ENCODE measurements at regions not wholly inside any gene's neighbourhood (a gene's known extent, or its start where the extent isn't known, plus 50 kb on each side); places are given as distances from the start of the nearest gene placed in this dataset.

DNA sequence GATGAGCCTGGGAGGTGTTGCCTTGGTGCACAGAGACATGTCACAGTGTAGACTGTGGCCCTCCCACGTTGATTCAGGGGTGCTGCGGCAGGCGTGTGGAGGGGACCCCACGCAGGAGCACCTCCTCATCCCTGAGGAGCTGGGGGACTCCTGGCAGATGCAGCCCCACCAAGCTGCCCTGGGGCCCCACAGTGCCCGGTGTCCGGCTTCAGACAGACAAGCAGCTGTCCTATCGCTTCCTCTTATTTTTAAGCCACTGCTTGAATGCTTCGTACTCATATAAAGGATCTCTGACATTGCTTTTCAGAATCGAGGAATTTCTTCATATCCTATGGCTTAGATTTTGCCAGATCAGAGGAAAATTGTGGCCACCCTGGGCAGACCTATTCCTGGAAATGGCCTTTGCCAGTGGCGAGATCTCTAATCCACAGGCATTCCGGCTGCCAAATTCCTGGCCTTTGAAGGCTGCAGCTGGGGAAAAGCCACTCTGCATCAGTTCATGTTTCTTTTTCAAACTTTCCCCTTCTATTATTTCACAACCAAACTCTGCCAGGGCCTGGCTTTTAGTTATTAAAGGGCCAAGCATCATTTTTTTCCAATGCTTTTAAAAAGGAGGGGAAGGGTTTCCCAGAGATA lies 337.0 kb downstream of the THBS2 start:
- H3K9me3 Mint-ChIP-seq: no peaks in the 10 kb centered on the region
- Histone ChIP-seq H3K27ac (ENCODE audit: low read depth in 1 of 2, low read length in 2 of 2) (no peak overlapping the region), H3K4me1 (ENCODE audit: insufficient read depth, low read length) (no peaks in the 10 kb centered on the region), H3K4me3 (ENCODE audit: low read length) (no peak overlapping the region), H3K36me3 (ENCODE audit: insufficient read depth, low read length) (no peaks in the 10 kb centered on the region), H3K9me3 (ENCODE audit: control insufficient read depth in 1 of 2, insufficient read depth in 1 of 2, low read length in 2 of 2) (no peaks in the 10 kb centered on the region), H3K27me3 (ENCODE audit: control insufficient read depth in 1 of 2, insufficient read depth in 2 of 2, low read length in 2 of 2) (no peaks in the 10 kb centered on the region)
- no peaks in the 10 kb centered on the region for H3K36me3 Mint-ChIP-seq (ENCODE audit: low read depth)
- no peak overlapping the region for H3K27ac Mint-ChIP-seq
- POLR2A ChIA-PET: no interaction called here
- intact Hi-C loops (cut with DNase I, micrococcal nuclease): no loop called here
- H3K4me1 Mint-ChIP-seq (ENCODE audit: low read depth): no peaks in the 10 kb centered on the region
- ATAC-seq (ENCODE audit: poor library complexity) (no peak), DNase-seq (no peak)
- CTCF ChIA-PET: no interaction called here
- H3K27me3 Mint-ChIP-seq: no peaks in the 10 kb centered on the region
- TF ChIP-seq, protein P1, sequence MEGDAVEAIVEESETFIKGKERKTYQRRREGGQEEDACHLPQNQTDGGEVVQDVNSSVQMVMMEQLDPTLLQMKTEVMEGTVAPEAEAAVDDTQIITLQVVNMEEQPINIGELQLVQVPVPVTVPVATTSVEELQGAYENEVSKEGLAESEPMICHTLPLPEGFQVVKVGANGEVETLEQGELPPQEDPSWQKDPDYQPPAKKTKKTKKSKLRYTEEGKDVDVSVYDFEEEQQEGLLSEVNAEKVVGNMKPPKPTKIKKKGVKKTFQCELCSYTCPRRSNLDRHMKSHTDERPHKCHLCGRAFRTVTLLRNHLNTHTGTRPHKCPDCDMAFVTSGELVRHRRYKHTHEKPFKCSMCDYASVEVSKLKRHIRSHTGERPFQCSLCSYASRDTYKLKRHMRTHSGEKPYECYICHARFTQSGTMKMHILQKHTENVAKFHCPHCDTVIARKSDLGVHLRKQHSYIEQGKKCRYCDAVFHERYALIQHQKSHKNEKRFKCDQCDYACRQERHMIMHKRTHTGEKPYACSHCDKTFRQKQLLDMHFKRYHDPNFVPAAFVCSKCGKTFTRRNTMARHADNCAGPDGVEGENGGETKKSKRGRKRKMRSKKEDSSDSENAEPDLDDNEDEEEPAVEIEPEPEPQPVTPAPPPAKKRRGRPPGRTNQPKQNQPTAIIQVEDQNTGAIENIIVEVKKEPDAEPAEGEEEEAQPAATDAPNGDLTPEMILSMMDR (IDR thresholded peaks at IDR 0.05): no peak
- H3K4me3 Mint-ChIP-seq: no peak overlapping the region

DNA sequence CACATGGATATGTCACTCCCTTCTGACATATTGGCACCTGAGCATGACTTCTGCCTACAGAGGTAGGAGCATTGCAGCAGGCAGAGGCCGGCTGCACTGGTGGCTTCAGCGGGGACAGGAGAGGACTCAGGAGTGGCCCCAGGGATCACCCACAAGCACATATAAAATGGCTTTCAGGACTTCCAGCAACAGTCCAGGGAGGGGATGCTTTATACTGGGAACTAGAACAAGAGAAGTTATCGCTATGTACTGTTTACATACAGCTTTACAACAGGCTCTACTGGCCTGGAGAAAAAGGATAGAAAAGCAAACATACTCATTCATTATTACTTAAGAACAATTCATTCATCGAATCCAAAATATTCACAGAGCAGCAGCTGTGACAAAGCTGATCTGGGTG lies 337.8 kb downstream of the THBS2 start:
- no peaks in the 10 kb centered on the region for H3K36me3 ChIP-seq (ENCODE audit: insufficient read depth, low read length)
- ChIA-PET CTCF (no interaction called here), POLR2A (no interaction called here)
- no peaks in the 10 kb centered on the region for H3K27me3 ChIP-seq (ENCODE audit: control insufficient read depth in 1 of 2, insufficient read depth in 2 of 2, low read length in 2 of 2)
- H3K4me3 Mint-ChIP-seq: no peak overlapping the region
- H3K4me1 ChIP-seq (ENCODE audit: insufficient read depth, low read length): no peaks in the 10 kb centered on the region
- H3K4me1 Mint-ChIP-seq (ENCODE audit: low read depth): no peaks in the 10 kb centered on the region
- ATAC-seq (ENCODE audit: poor library complexity) (no peak), DNase-seq (no peak)
- no peak overlapping the region for H3K27ac Mint-ChIP-seq
- no peaks in the 10 kb centered on the region for H3K9me3 ChIP-seq (ENCODE audit: control insufficient read depth in 1 of 2, insufficient read depth in 1 of 2, low read length in 2 of 2)
- intact Hi-C loops (cut with DNase I, micrococcal nuclease): no loop called here
- TF ChIP-seq, protein P1 (IDR thresholded peaks at IDR 0.05): no peak
- H3K4me3 ChIP-seq (ENCODE audit: low read length): no peak overlapping the region
- H3K9me3 Mint-ChIP-seq: no peaks in the 10 kb centered on the region
- H3K36me3 Mint-ChIP-seq (ENCODE audit: low read depth): no peaks in the 10 kb centered on the region
- no peak overlapping the region for H3K27ac ChIP-seq (ENCODE audit: low read depth in 1 of 2, low read length in 2 of 2)
- no peaks in the 10 kb centered on the region for H3K27me3 Mint-ChIP-seq

DNA sequence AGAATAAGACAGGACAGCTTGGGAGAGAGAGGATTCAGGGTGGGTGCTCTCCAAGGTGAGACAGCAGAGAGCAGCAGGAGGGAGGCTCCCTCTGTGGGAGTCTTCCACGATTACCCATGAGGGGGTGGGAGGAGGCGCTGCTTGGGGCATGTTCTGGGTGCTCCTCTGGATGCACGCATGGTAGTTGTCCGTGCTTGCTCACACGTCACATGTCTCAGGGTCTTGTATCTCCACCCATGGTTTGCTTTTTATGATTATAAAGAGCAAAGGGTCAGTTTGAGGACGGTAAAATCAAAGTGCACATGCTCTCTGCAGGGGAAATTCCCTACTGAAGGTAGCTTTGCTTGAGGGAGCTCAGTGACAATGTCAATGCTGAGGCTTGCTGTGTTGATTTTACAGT lies 338.4 kb downstream of the THBS2 start:
- Histone ChIP-seq H3K9me3 (ENCODE audit: control insufficient read depth in 1 of 2, insufficient read depth in 1 of 2, low read length in 2 of 2) (no peaks in the 10 kb centered on the region), H3K27ac (ENCODE audit: low read depth in 1 of 2, low read length in 2 of 2) (no peak overlapping the region), H3K4me3 (ENCODE audit: low read length) (no peak overlapping the region), H3K27me3 (ENCODE audit: control insufficient read depth in 1 of 2, insufficient read depth in 2 of 2, low read length in 2 of 2) (no peaks in the 10 kb centered on the region), H3K36me3 (ENCODE audit: insufficient read depth, low read length) (no peaks in the 10 kb centered on the region), H3K4me1 (ENCODE audit: insufficient read depth, low read length) (no peaks in the 10 kb centered on the region)
- Mint-ChIP-seq H3K27me3 (no peaks in the 10 kb centered on the region), H3K9me3 (no peaks in the 10 kb centered on the region), H3K4me3 (no peak overlapping the region), H3K4me1 (ENCODE audit: low read depth) (no peaks in the 10 kb centered on the region), H3K27ac (no peak overlapping the region), H3K36me3 (ENCODE audit: low read depth) (no peaks in the 10 kb centered on the region)
- DNase-seq (no peak), ATAC-seq (ENCODE audit: poor library complexity) (no peak)
- intact Hi-C loops (cut with DNase I, micrococcal nuclease): no loop called here
- CTCF ChIA-PET: no interaction called here
- POLR2A ChIA-PET: no interaction called here
- TF ChIP-seq, protein P1 (IDR thresholded peaks at IDR 0.05): no peak
